Osteoblast (primary cell): ENCODE measurements at regions not wholly inside any gene's neighbourhood (a gene's known extent, or its start where the extent isn't known, plus 50 kb on each side); places are given as distances from the start of the nearest gene placed in this dataset.

Experiments used
- DNase-seq: peaks from one replicate; pipeline ENCODE4 v3.0.0; 2011; ENCODE audit warnings: low spot score, mixed read lengths; ENCODE audit not compliant: insufficient read length; ENCODE audit errors: missing footprints
- H2AFZ ChIP-seq: 2 replicates; pipeline ENCODE4 v1.6.0; 2011; ENCODE audit warnings: mild to moderate bottlenecking, low read length
- H3K27ac ChIP-seq: 2 replicates; pipeline ENCODE4 v1.5.1; 2011; ENCODE audit warnings: mild to moderate bottlenecking, low read depth, low read length, moderate library complexity
- H3K27me3 ChIP-seq: 2 replicates; pipeline ENCODE4 v1.6.0; 2012; ENCODE audit warnings: mild to moderate bottlenecking, control low read depth, inconsistent platforms, low read length, moderate library complexity; ENCODE audit not compliant: insufficient read depth
- H3K36me3 ChIP-seq: 2 replicates; pipeline ENCODE4 v1.5.1; 2011; ENCODE audit warnings: mild to moderate bottlenecking, low read length, control low read depth, moderate library complexity; ENCODE audit not compliant: insufficient read depth
- H3K4me1 ChIP-seq: 2 replicates; pipeline ENCODE4 v1.5.1; 2011; ENCODE audit warnings: mild to moderate bottlenecking, low read length, control low read depth, moderate library complexity; ENCODE audit not compliant: insufficient read depth
- H3K4me2 ChIP-seq: 2 replicates; pipeline ENCODE4 v1.6.0; 2011; ENCODE audit warnings: mild to moderate bottlenecking, low read length; ENCODE audit not compliant: insufficient read depth
- H3K4me3 ChIP-seq: fragments of 200-600 bp; sonication (generic); 3 replicates; pipeline ENCODE4 v1.5.1; 2012; ENCODE audit warnings: mild to moderate bottlenecking, low read length, inconsistent platforms; ENCODE audit not compliant: insufficient read depth
- H3K79me2 ChIP-seq: 2 replicates; pipeline ENCODE4 v1.6.0; 2012; ENCODE audit warnings: mild to moderate bottlenecking, low read length, control low read depth, inconsistent platforms; ENCODE audit not compliant: insufficient read depth
- H3K9me3 ChIP-seq: 2 replicates; pipeline ENCODE4 v1.5.1; 2011; ENCODE audit warnings: low read depth, low read length, control low read depth
- H4K20me1 ChIP-seq: 2 replicates; pipeline ENCODE4 v1.6.0; 2012; ENCODE audit warnings: mild to moderate bottlenecking, low read length, control low read depth; ENCODE audit not compliant: insufficient read depth
- CTCF ChIP-seq: IDR thresholded peaks from 2 replicates; pipeline ENCODE4 v1.5.1; 2011; ENCODE audit warnings: mild to moderate bottlenecking, low read depth, low read length, moderate library complexity; ENCODE audit errors: extremely low read depth

GRCh38 chr1:38524025-38524641 lies 335.4 kb downstream of the RRAGC start:
- no peaks in the 10 kb centered on the region for H3K79me2 ChIP-seq
- TF ChIP-seq CTCF, result no peak
- H4K20me1 ChIP-seq, result no peaks in the 10 kb centered on the region
- H3K4me2 ChIP-seq, result no peak overlapping the region
- DNase-seq, result no peak
- H3K27ac ChIP-seq, result no peak overlapping the region
- no peaks in the 10 kb centered on the region for H3K9me3 ChIP-seq
- H3K36me3 ChIP-seq, result no peaks in the 10 kb centered on the region
- H3K4me1 ChIP-seq, result no peaks in the 10 kb centered on the region
- no peak overlapping the region for H2AFZ ChIP-seq
- no peak overlapping the region for H3K4me3 ChIP-seq
- no peaks in the 10 kb centered on the region for H3K27me3 ChIP-seq

- H3K4me1 ChIP-seq, result no peaks in the 10 kb centered on the region
- DNase-seq, result no peak
- no peak overlapping the region for H3K27ac ChIP-seq
Observed at GRCh38 chr1:38523568-38523939, 336.0 kb downstream of the RRAGC start.

GRCh38 chr1:38522915-38523567 lies 336.5 kb downstream of the RRAGC start:
- Histone ChIP-seq H3K4me2 (no peak overlapping the region), H4K20me1 (no peaks in the 10 kb centered on the region), H2AFZ (no peak overlapping the region), H3K27me3 (no peaks in the 10 kb centered on the region), H3K4me1 (no peaks in the 10 kb centered on the region), H3K9me3 (no peaks in the 10 kb centered on the region), H3K27ac (no peak overlapping the region), H3K36me3 (no peaks in the 10 kb centered on the region), H3K79me2 (no peaks in the 10 kb centered on the region), H3K4me3 (no peak overlapping the region)
- TF ChIP-seq CTCF, result no peak
- DNase-seq, result no peak

More at GRCh38 chr1:38523568-38523939, 336.0 kb downstream of the RRAGC start:
- Histone ChIP-seq H2AFZ (no peak overlapping the region), H3K27me3 (no peaks in the 10 kb centered on the region), H3K9me3 (no peaks in the 10 kb centered on the region), H3K79me2 (no peaks in the 10 kb centered on the region), H3K36me3 (no peaks in the 10 kb centered on the region), H3K4me2 (no peak overlapping the region), H4K20me1 (no peaks in the 10 kb centered on the region), H3K4me3 (no peak overlapping the region)
- TF ChIP-seq CTCF, result no peak

- DNase-seq, result no peak
- no peak for TF ChIP-seq CTCF
- no peaks in the 10 kb centered on the region for H4K20me1 ChIP-seq
- no peaks in the 10 kb centered on the region for H3K79me2 ChIP-seq
- H3K27me3 ChIP-seq, result no peaks in the 10 kb centered on the region
- no peaks in the 10 kb centered on the region for H3K4me1 ChIP-seq
- H2AFZ ChIP-seq, result no peak overlapping the region
- no peak overlapping the region for H3K4me2 ChIP-seq
- no peak overlapping the region for H3K27ac ChIP-seq
- H3K36me3 ChIP-seq, result no peaks in the 10 kb centered on the region
- H3K9me3 ChIP-seq, result no peaks in the 10 kb centered on the region
- H3K4me3 ChIP-seq, result no peak overlapping the region
Observed at GRCh38 chr1:38516560-38516959, 343.0 kb downstream of the RRAGC start.
